G401.6 (cell line): ENCODE measurements at regions not wholly inside any gene's neighbourhood (a gene's known extent, or its start where the extent isn't known, plus 50 kb on each side); places are given as distances from the start of the nearest gene placed in this dataset.
"Not testable (repeated sequence)": the region's sequence is repeated elsewhere in the genome, so short reads cannot be mapped to it uniquely, and the experiment has no call there.

Experiments
- FAIRE-seq: peaks from 2 replicates; lab custom pipeline; 2012; peaks lifted over from hg19 to GRCh38; lab: Jason Lieb, UNC

- FAIRE-seq = no peak
These were observed 389.5 kb upstream of the PROX1 start for GRCh38 chr1:213598263-213598662.

GRCh38 chr1:213600879-213601278 is 386.9 kb upstream of the PROX1 start:
- no peak for FAIRE-seq

- not testable (repeated sequence) for FAIRE-seq
These were observed 386.1 kb upstream of the PROX1 start for GRCh38 chr1:213601705-213602104.

- no peak for FAIRE-seq
These were observed 384.8 kb upstream of the PROX1 start for GRCh38 chr1:213602796-213603486.

- FAIRE-seq = no peak
These were observed 383.3 kb upstream of the PROX1 start for GRCh38 chr1:213604477-213604876.

GRCh38 chr1:213605732-213606131 is 382.0 kb upstream of the PROX1 start:
- no peak for FAIRE-seq

- no peak for FAIRE-seq
These were observed 381.4 kb upstream of the PROX1 start for GRCh38 chr1:213606252-213606820.

- no peak for FAIRE-seq
These were observed 374.2 kb upstream of the PROX1 start for GRCh38 chr1:213613549-213613948.

GRCh38 chr1:213615226-213615916 is 372.4 kb upstream of the PROX1 start:
- no peak for FAIRE-seq

- no peak for FAIRE-seq
These were observed 370.6 kb upstream of the PROX1 start for GRCh38 chr1:213617133-213617532.

- no peak for FAIRE-seq
These were observed 369.7 kb upstream of the PROX1 start for GRCh38 chr1:213618094-213618493.

- no peak for FAIRE-seq
These were observed 368.7 kb upstream of the PROX1 start for GRCh38 chr1:213619026-213619425.

GRCh38 chr1:213621077-213621476 is 366.7 kb upstream of the PROX1 start:
- no peak for FAIRE-seq

GRCh38 chr1:213622365-213623063 is 365.3 kb upstream of the PROX1 start:
- FAIRE-seq = no peak

GRCh38 chr1:213623064-213623581 is 364.6 kb upstream of the PROX1 start:
- no peak for FAIRE-seq

GRCh38 chr1:213623862-213624261 is 363.9 kb upstream of the PROX1 start:
- no peak for FAIRE-seq

- FAIRE-seq = not testable (repeated sequence)
These were observed 351.0 kb upstream of the PROX1 start for GRCh38 chr1:213636778-213637177.

GRCh38 chr1:213641312-213641711 is 346.5 kb upstream of the PROX1 start:
- FAIRE-seq = no peak

GRCh38 chr1:213643360-213643759 is 344.4 kb upstream of the PROX1 start:
- peak; percentile 6 for FAIRE-seq

- no peak for FAIRE-seq
These were observed 339.7 kb upstream of the PROX1 start for GRCh38 chr1:213647864-213648650.

- no peak for FAIRE-seq
These were observed 338.4 kb upstream of the PROX1 start for GRCh38 chr1:213649373-213649772.

GRCh38 chr1:213650603-213651002 is 337.2 kb upstream of the PROX1 start:
- FAIRE-seq = no peak
